DMS 273 (cell line): ENCODE measurements at regions not wholly inside any gene's neighbourhood (a gene's known extent, or its start where the extent isn't known, plus 50 kb on each side); places are given as distances from the start of the nearest gene placed in this dataset.
"Not testable (repeated sequence)": the region's sequence is repeated elsewhere in the genome, so short reads cannot be mapped to it uniquely, and the experiment has no call there.

Source experiments
- DNase-seq: peaks from one replicate; lab custom pipeline; 2025; ENCODE audit not compliant: unreplicated experiment; lab: John Stamatoyannopoulos, UW

DNA sequence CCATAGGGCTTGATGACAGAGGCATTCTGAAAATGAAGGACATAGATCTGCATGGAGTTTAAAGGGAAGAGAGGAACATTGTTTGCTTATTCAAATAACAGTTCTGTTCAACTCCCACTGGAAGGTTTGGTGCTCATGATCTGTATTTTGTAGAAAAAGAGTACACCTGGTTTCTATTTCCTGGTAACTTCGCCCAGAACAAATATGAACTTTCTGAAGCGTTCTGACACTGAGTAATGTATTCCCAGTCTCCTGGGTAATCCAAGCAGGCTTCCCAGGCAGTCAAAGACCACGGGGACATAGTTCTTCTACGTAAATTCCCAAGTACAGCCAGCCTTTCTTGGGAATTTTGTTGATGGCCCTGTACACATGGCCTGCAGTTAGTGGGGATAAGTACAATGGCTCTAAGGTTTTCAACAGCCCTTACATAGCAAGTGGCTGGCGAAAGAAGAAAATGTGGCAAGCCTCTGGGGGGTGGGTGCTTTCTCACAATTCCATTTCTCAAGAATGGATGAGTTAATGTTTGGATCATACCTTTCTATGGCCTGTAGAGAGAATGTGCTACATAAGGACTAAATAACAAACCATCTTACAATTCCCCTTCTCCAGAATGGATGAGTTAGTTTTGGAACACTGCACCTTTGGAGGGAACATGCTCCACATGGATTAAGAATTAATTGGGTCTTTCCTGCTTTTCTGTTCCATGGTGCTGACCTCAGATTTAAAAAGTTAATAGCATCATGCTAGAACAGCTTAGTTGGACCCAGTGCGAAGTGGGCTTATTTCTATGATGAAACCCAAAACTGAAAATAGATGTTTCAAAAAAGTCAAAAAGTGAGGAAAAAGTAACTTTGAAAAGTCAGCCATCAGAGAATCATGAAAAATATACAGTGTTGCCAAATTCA, 52.7 kb downstream of the COL6A6 start:
- no peak for DNase-seq

DNA sequence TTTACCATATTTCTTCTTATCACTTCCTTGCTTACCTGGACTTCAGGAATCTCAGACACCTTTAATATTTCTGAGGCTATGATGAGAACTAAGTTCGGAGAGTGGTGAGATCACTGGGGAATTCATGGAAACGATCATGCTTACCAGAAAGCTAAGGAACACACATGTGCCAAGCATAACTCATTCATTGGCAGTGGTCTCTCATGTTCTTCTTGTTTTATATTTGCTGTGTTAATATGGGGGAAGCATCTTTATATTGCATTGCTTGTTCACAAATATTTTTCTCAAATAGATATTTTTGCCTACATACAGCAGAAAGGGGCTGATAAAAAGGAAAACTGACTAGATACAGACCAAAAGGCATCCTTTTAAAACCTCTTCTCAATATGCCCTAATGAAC, 55.8 kb downstream of the COL6A6 start:
- no peak for DNase-seq

DNA sequence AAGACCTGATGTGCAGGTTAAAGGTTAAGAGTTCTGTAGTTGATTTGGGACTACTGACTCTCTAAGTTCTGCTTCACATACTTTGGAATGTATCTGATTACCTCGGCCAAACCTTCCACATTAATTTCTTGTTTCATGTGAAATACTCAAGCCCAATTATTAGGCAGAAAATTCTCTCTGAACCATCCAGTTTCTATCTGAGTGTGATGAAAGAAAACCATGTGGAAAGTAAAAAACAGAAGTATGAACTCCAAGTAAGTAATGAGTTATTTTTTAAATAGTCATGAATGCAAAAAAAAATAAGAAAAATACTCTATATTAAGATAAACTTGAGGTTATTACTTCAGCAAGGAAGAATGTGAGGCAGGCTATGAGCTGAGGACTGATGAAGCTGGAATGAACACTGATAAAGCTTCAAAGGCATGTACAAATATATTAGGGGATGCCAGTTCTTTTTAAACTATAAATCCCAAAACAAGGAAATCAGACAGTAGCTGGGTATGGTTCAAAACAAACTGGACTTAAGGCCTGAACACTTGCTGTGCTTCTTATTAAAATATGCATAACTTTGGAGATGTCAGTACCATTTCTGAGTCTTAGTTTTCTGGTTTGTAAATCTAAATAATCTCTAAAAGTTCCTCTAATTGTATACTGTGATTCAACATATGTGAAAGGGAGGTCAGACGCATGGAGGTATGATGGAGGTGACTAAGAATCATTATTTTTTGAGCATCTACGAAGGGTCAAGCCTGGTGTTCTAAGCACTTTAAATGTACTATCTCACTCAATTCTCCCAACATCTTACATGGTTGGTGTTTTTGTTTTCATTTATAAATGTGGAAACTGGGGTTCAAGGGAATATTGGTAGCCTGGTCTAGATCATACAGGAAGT, 59.6 kb downstream of the COL6A6 start:
- no peak for DNase-seq

DNA sequence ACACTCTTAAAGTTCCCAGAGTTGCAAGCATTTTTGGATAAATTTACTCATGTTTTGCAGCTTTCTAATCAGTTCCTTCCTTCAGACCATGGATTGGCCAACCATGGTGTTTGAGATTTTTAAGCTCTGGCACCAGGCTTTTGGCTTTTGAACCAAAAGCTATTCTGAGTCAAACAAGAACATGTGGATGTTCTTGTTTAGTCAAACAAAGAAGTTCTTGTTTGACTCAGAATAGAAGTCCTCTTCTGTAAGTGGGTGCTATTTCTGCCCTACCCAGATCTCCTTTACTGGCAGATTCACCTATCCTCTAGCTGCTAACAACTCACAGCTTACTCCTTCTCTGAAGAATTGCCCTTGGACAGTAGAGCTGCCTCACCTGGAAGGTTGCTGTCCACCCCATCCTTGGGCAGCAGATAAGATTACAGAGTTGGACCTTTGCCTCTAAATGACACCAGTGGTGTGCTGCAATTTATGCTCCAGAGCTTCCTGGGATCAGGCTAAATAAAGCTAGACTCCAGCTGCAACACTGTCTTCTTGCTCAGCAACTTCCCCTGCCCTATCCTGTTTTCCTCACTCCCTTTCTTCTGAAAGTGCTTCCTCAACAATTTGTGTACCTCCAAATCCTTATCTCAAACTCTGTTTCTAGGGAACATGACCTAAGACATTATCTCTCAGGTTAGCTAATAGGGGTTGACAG, 65.6 kb downstream of the COL6A6 start:
- DNase-seq = no peak

- not testable (repeated sequence) for DNase-seq
Measured at GRCh38 chr3:130594749-130595148, 77.8 kb downstream of the COL6A6 start.

DNA sequence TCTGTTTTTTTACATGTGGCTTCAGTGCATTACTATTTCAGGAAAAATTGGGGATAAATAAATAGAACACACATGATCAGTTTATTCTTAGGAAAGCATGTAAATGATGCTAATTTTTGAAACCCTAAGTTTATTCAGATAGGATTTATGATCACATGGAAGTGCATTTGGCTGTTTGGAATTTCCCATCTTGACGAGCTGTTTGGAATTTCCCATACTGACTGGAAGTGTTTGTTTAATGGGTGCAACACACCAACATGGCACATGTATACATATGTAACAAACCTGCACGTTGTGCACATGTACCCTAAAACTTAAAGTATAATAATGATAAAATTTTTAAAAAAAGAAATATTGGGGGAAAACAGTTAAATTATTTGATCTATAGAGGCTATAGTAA, 79.5 kb downstream of the COL6A6 start:
- no peak for DNase-seq

DNA sequence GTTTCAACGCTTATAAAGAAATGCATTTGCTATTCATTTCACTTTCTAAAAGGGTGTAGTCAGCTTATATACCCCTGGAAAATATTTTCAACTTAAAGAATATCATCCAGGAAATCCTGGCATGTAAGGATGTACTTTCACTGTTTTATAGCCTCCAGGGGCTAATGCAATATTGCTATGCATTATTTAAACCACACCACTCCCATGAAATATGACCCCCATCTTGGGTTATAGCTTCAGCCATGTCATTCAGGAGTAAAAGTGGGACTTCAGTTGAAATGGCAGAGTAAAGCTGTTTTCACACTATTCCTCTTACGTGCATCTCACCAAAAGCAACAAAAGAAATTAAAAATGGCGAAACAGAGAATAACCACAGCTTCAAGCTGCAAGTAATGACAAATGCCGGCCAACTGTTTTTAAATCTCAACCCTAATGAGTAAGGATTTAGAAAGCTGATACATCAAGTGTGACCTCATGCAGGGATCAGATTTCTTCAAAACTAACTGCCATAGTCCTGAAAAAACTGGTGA, 84.5 kb downstream of the COL6A6 start:
- DNase-seq = peak; percentile 10

GRCh38 chr3:130604806-130605205, 87.8 kb downstream of the COL6A6 start:
- DNase-seq = no peak

GRCh38 chr3:130606336-130606735, 89.4 kb downstream of the COL6A6 start:
- no peak for DNase-seq

DNA sequence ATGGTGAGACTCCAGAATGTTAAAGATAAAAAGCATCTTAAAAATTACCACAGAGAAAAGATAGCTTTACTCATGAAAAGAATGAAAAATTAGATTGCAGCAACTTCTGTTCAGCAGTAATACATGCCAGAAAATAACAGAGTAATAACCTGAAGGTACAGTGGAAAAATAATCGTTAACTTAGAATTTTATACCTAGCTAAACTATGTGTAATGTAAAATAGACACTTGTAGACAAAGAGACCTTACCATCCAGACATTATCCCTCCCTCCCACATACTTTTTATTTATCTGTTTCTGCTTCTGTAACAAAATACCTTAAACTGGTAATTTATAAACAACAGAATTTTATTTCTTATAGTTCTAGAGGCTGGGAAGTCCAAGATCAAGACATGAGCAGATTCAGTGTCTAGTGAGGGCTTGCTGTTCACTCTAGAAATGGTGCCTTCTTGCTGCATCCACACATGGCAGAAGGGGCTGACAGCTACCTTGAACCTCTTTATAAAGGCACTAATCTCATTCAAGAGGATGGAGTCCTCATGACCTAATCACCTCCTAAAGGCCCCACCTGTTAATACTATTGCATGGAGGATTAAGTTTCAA, 90.7 kb downstream of the COL6A6 start:
- DNase-seq = no peak

- no peak for DNase-seq
Measured at GRCh38 chr3:130609166-130609979, 92.4 kb downstream of the COL6A6 start.

DNA sequence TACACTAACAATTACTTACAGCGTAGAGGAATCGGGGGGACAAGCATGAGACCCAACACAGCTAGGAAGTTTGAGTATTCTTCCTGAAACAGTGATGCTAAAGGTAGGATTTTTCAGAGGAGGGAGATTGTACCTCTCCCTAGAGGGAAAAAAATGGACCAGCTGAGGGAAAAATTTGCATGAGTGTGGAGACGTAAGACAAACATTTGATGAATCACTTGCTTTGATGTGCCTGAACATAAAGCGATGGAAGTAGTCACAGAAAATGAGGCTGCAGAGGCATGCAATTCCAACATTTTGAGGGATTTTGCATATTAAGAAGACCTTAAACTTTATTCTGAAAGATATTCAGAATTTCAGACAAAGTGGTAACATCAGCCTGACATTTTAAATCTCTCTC, 102.2 kb downstream of the COL6A6 start:
- DNase-seq = no peak

DNA sequence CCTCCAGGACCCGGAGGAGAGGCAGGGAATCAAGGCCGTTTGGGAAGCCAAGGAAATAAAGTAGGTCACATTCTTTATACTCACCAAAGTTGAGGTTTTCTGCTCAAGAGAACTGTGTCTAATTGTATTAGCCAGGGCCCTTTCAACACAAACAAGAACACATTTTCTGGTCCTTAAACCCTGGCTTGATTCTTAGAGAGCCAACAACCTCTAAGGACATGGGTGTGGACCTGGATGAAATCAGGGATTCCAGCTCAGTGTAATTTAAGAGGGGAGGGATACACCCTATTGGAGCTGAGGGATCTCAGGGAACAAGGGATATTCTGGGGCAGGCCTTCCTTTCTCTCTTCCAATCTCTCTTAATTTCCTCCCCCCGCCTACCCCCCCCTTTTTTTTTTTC, 104.8 kb downstream of the COL6A6 start:
- no peak for DNase-seq

DNA sequence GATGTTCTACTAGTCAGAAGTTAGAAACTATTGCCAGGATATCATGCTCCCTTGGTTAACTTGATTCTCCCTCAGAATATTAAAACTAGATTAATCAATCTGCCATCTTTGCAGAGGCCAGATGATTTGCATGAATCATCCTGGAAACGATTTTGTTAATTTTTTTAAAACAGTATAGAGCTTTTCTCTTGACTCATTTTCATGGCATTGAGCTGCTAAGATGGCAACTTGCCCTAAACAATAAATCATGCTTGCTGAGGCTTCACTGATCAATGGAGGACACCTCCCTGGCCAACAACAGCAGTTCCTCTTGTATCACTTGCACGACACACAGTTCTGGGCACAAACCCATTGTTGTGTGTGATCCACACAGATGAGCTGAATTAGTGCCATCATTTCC, 109.1 kb downstream of the COL6A6 start:
- DNase-seq = no peak

GRCh38 chr3:130627143-130627855, 110.3 kb downstream of the COL6A6 start:
- DNase-seq = no peak

DNA sequence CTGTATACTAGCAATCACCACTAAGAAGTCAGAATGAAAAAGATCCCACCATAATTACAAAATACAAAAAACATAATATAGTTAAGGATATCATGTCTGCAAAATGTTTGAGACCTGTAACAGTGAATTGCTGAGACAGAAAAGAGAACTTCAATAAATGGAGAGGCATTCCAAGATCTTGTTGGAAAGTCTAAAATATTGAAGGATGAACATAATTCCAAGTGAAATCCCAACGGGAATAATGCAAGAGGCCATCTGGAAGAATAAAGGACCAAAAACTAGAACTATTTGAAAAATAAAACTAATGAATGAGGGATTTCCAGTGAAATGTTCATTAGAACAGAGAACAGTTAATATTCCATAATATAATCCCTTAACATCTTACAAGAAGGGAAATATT, 110.9 kb downstream of the COL6A6 start:
- DNase-seq = no peak
